Neural cell (in vitro differentiated cells): ENCODE measurements at regions not wholly inside any gene's neighbourhood (a gene's known extent, or its start where the extent isn't known, plus 50 kb on each side); places are given as distances from the start of the nearest gene placed in this dataset.

Experiments used
- H2AFZ ChIP-seq: fragments of 200-600, 300-800 bp; sonication (generic), shearing (Covaris generic); 2 replicates; pipeline ENCODE4 v1.6.0; 2014; ENCODE audit warnings: low read depth, mild to moderate bottlenecking, antibody characterized with exemption, low read length, moderate library complexity
- H3F3A ChIP-seq: fragments of 200-600 bp; shearing (Covaris generic); 2 replicates; pipeline ENCODE4 v1.6.1; 2016; ENCODE audit warnings: mild to moderate bottlenecking, moderate library complexity, mixed read lengths, antibody characterized with exemption, low read length; ENCODE audit not compliant: insufficient read depth, poor library complexity, severe bottlenecking
- H3K27ac ChIP-seq: fragments of 200-600, 300-800 bp; sonication (generic), shearing (Covaris generic); 2 replicates; pipeline ENCODE4 v1.5.1; 2014; ENCODE audit warnings: mild to moderate bottlenecking, low read length, moderate library complexity
- H3K27me3 ChIP-seq: fragments of 300-800, 200-600 bp; sonication (generic), shearing (Covaris generic); 2 replicates; pipeline ENCODE4 v1.6.0; 2014; ENCODE audit warnings: mild to moderate bottlenecking, low read depth, low read length, moderate library complexity; ENCODE audit not compliant: insufficient read depth
- H3K36me3 ChIP-seq: fragments of 300-800, 200-600 bp; sonication (generic), shearing (Covaris generic); 2 replicates; pipeline ENCODE4 v1.5.1; 2014; ENCODE audit warnings: mild to moderate bottlenecking, antibody characterized with exemption, low read length, moderate library complexity; ENCODE audit not compliant: insufficient read depth
- H3K4me2 ChIP-seq: fragments of 300-800, 200-600 bp; sonication (generic), shearing (Covaris generic); 2 replicates; pipeline ENCODE4 v1.6.0; 2014; ENCODE audit warnings: mild to moderate bottlenecking, low read length
- H3K4me3 ChIP-seq: fragments of 300-800, 200-600 bp; sonication (generic), shearing (Covaris generic); 2 replicates; pipeline ENCODE4 v1.5.1; 2014; ENCODE audit warnings: mild to moderate bottlenecking, low read length, moderate library complexity
- H3K79me2 ChIP-seq: fragments of 200-600 bp; shearing (Covaris generic); replicated peaks from 2 replicates; pipeline ENCODE4 v1.6.0; 2014; ENCODE audit warnings: mild to moderate bottlenecking, low read length, moderate library complexity; ENCODE audit not compliant: insufficient read depth
- H3K9ac ChIP-seq: fragments of 300-800, 200-600 bp; sonication (generic), shearing (Covaris generic); 2 replicates; pipeline ENCODE4 v1.6.1; 2016; ENCODE audit warnings: mild to moderate bottlenecking, low read length, mixed read lengths
- H3K9me2 ChIP-seq: fragments of 200-600 bp; shearing (Covaris generic); 2 replicates; pipeline ENCODE4 v1.6.1; 2016; ENCODE audit warnings: mild to moderate bottlenecking, low read length, mixed read lengths; ENCODE audit not compliant: insufficient read depth
- H3K9me3 ChIP-seq: fragments of 200-600, 300-800 bp; sonication (generic), shearing (Covaris generic); 2 replicates; pipeline ENCODE4 v1.6.1; 2016; ENCODE audit warnings: mild to moderate bottlenecking, mixed run types, low read length, moderate library complexity, mixed read lengths
- H4K20me1 ChIP-seq: fragments of 200-600 bp; shearing (Covaris generic); 2 replicates; pipeline ENCODE4 v1.6.1; 2016; ENCODE audit warnings: mild to moderate bottlenecking, mixed run types; ENCODE audit not compliant: insufficient read depth
- EP300 ChIP-seq: fragments of 450-650 bp; conservative IDR thresholded peaks from 2 replicates; pipeline ENCODE4 v1.6.1; 2014; ENCODE audit warnings: antibody characterized with exemption, mild to moderate bottlenecking, moderate library complexity; ENCODE audit not compliant: poor library complexity, severe bottlenecking
- EZH2 ChIP-seq: fragments of 200-600, 300-800 bp; shearing (Covaris generic), sonication (generic); IDR thresholded peaks from 2 replicates; pipeline ENCODE4 v1.6.1; 2014; ENCODE audit warnings: antibody characterized with exemption, low read length, borderline replicate concordance, mild to moderate bottlenecking; ENCODE audit not compliant: insufficient read depth, poor library complexity, severe bottlenecking
- MXI1 ChIP-seq: fragments of 450-650 bp; conservative IDR thresholded peaks from 2 replicates; pipeline ENCODE4 v1.6.1; 2014; ENCODE audit warnings: antibody characterized with exemption, mild to moderate bottlenecking; ENCODE audit not compliant: poor library complexity, severe bottlenecking
- POLR2AphosphoS5 ChIP-seq: IDR thresholded peaks from 2 replicates; pipeline ENCODE4 v1.6.1; 2012
- RAD21 ChIP-seq: fragments of 450-650 bp; conservative IDR thresholded peaks from 2 replicates; pipeline ENCODE4 v1.6.1; 2014; ENCODE audit warnings: antibody characterized with exemption, mild to moderate bottlenecking, moderate library complexity
- REST ChIP-seq: IDR thresholded peaks from 2 replicates; pipeline ENCODE4 v1.6.1; 2012; ENCODE audit warnings: borderline replicate concordance
- SMC3 ChIP-seq: fragments of 450-650 bp; conservative IDR thresholded peaks from 2 replicates; pipeline ENCODE4 v1.6.1; 2014; ENCODE audit warnings: antibody characterized with exemption, mild to moderate bottlenecking, moderate library complexity; ENCODE audit not compliant: poor library complexity
- TAF1 ChIP-seq: IDR thresholded peaks from 2 replicates; pipeline ENCODE4 v1.6.1; 2012; ENCODE audit warnings: low read depth
- small RNA-seq, 3 experiments: library from RNA; depleted of rRNA; stranded (forward); fragments of <200 nt; gene quantifications; one replicate each; pipeline ENCODE3, GENCODE V24; 2012
- TF ChIP-seq, protein P1 (sequence below): fragments of 450-650 bp; IDR thresholded peaks from 2 replicates; pipeline ENCODE4 v1.5.1; 2014; ENCODE audit warnings: antibody characterized with exemption, mild to moderate bottlenecking, moderate library complexity; ENCODE audit not compliant: poor library complexity, severe bottlenecking

GRCh38 chr7:39898867-39899266 lies 51.2 kb upstream of the CDK13 start:
- no peaks in the 10 kb centered on the region for H3F3A ChIP-seq
- H3K4me3 ChIP-seq, result no peak overlapping the region
- TF ChIP-seq, protein P1, sequence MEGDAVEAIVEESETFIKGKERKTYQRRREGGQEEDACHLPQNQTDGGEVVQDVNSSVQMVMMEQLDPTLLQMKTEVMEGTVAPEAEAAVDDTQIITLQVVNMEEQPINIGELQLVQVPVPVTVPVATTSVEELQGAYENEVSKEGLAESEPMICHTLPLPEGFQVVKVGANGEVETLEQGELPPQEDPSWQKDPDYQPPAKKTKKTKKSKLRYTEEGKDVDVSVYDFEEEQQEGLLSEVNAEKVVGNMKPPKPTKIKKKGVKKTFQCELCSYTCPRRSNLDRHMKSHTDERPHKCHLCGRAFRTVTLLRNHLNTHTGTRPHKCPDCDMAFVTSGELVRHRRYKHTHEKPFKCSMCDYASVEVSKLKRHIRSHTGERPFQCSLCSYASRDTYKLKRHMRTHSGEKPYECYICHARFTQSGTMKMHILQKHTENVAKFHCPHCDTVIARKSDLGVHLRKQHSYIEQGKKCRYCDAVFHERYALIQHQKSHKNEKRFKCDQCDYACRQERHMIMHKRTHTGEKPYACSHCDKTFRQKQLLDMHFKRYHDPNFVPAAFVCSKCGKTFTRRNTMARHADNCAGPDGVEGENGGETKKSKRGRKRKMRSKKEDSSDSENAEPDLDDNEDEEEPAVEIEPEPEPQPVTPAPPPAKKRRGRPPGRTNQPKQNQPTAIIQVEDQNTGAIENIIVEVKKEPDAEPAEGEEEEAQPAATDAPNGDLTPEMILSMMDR, result no peak
- TF ChIP-seq SMC3 (no peak), REST (no peak), TAF1 (no peak), RAD21 (no peak), EZH2 (no peak), MXI1 (no peak), EP300 (no peak), POLR2AphosphoS5 (no peak)

More at GRCh38 chr7:39898867-39899266, 51.2 kb upstream of the CDK13 start:
- no peak overlapping the region for H3K4me2 ChIP-seq
- H3K79me2 ChIP-seq, result no peaks in the 10 kb centered on the region
- no peaks in the 10 kb centered on the region for H3K9me2 ChIP-seq
- no peak overlapping the region for H3K9ac ChIP-seq
- no peaks in the 10 kb centered on the region for H4K20me1 ChIP-seq
- no peak overlapping the region for H3K27ac ChIP-seq
- H3K27me3 ChIP-seq, result no peaks in the 10 kb centered on the region
- no peaks in the 10 kb centered on the region for H3K36me3 ChIP-seq
- no peaks in the 10 kb centered on the region for H3K9me3 ChIP-seq
- H2AFZ ChIP-seq, result no peak overlapping the region

Small RNAs in the stretch of these regions (small RNA-seq; reads per million reads assigned to genes)
- gene RN7SL496P (0 to 0.08 (median 0) reads per million in 3 experiments), gene RNU6-719P (0 reads per million in 3 experiments)
